ENCODE measurements at regions not wholly inside any gene's neighbourhood (a gene's known extent, or its start where the extent isn't known, plus 50 kb on each side); places are given as distances from the start of the nearest gene placed in this dataset.
A peak's percentile ranks its signal among the peaks of the same experiment; 100 is the strongest.

GRCh38 chr5:42351956-42352355 is 71.3 kb upstream of the GHR start:
- no peak for DNase-seq (ENCODE audit: low spot score)

- DNase-seq (ENCODE audit: low spot score), result peak; percentile 56
Measured at GRCh38 chr5:42360056-42360455, 63.2 kb upstream of the GHR start.

GRCh38 chr5:42360616-42361314 is 62.5 kb upstream of the GHR start:
- DNase-seq (ENCODE audit: low spot score), result no peak

GRCh38 chr5:42361315-42361688 is 61.9 kb upstream of the GHR start:
- no peak for DNase-seq (ENCODE audit: low spot score)

GRCh38 chr5:42366051-42366450 is 57.2 kb upstream of the GHR start:
- no peak for DNase-seq (ENCODE audit: low spot score)
